Esophagus muscularis mucosa (tissue), 4 donors: ENCODE measurements at regions not wholly inside any gene's neighbourhood (a gene's known extent, or its start where the extent isn't known, plus 50 kb on each side); places are given as distances from the start of the nearest gene placed in this dataset.

Experiments
- DNase-seq: peaks from one replicate; pipeline ENCODE4 v3.0.0-alpha.2; 2017; ENCODE audit errors: extremely low spot score
- H3K27ac ChIP-seq, 4 donors: fragments of 200-600 bp; sonication (generic); replicated peaks in 1 of 4; 1 replicate in 3 of 4; 2 replicates in 1 of 4; pipeline ENCODE4 v1.5.1; 2016 to 2019; ENCODE audit warnings: mild to moderate bottlenecking in 1 of 4
- H3K27me3 ChIP-seq, 4 donors: fragments of 200-600 bp; sonication (generic); one replicate each; pipeline versions ENCODE4 v1.5.1 to v1.6.0; 2016 to 2019
- H3K36me3 ChIP-seq, 4 donors: fragments of 200-600 bp; sonication (generic); one replicate each; pipeline ENCODE4 v1.5.1; 2016 to 2019
- H3K4me1 ChIP-seq, 4 donors: fragments of 200-600 bp; sonication (generic); one replicate each; pipeline ENCODE4 v1.5.1; 2016 to 2019
- H3K4me3 ChIP-seq, 4 donors: fragments of 200-600 bp; sonication (generic); 1 replicate in 2 of 4; 2 replicates in 2 of 4; pipeline ENCODE4 v1.5.1; 2016 to 2019; ENCODE audit warnings: mild to moderate bottlenecking in 4 of 4, moderate library complexity in 1 of 4
- H3K9me3 ChIP-seq, 4 donors: fragments of 200-600 bp; sonication (generic); 1 replicate in 3 of 4; 2 replicates in 1 of 4; pipeline ENCODE4 v1.5.1; 2016 to 2019
- CTCF ChIP-seq, 3 experiments: fragments of 200-600 bp in 2 of 3; fragments of 450-650 bp in 1 of 3; sonication (generic) in 2 of 3; IDR thresholded peaks; one replicate each; pipeline ENCODE4 v1.5.1; 2017 to 2019; ENCODE audit warnings: antibody characterized with exemption in 3 of 3, mild to moderate bottlenecking in 2 of 3, moderate library complexity in 1 of 3
- EP300 ChIP-seq: sonication (generic); formaldehyde crosslinking; IDR thresholded peaks from one replicate; pipeline ENCODE4 v1.6.1; 2017; ENCODE audit warnings: antibody characterized with exemption
- POLR2A ChIP-seq: fragments of 450-650 bp; IDR thresholded peaks from one replicate; pipeline ENCODE4 v1.6.1; 2017; ENCODE audit warnings: antibody characterized with exemption, moderate library complexity, mild to moderate bottlenecking, low read depth
- POLR2AphosphoS5 ChIP-seq, 2 donors: sonication (generic); formaldehyde crosslinking; IDR thresholded peaks; one replicate each; pipeline ENCODE4 v1.6.1; 2017; ENCODE audit warnings: antibody characterized with exemption in 2 of 2
- WGBS: methylation state at CpG from one replicate; pipeline ENCODE4 v1.1.5; 2018; 5-methylcytosine and 5-hydroxymethylcytosine counted together
- intact Hi-C: fragments of 100-400 bp; cut with DNase I; formaldehyde crosslinking; loops from one replicate; pipeline ENCODE4 v1.15.1; 2023

- H3K27ac ChIP-seq: peak overlapping the region in 1 of 4 donors; percentile 20
Observed at GRCh38 chr7:15757041-15758000, 70.8 kb upstream of the MEOX2 start.

GRCh38 chr7:15755061-15755460 is 68.6 kb upstream of the MEOX2 start:
- no peak overlapping the region for H3K27ac ChIP-seq
- WGBS: 62% methylated on average over 2 of the region's 2 CpGs
- DNase-seq: no peak
- intact Hi-C loops: loop anchor here (10.0 kb wide), 1 partner anchor 90 kb away; no protein-coding TSS in a partner anchor
- TF ChIP-seq CTCF (IDR thresholded peaks at IDR 0.05): no peak
- no peak for TF ChIP-seq POLR2A
- TF ChIP-seq POLR2AphosphoS5 (IDR thresholded peaks at IDR 0.05): no peak
- H3K27me3 ChIP-seq: no peaks in the 10 kb centered on the region
- H3K4me1 ChIP-seq: peaks cover 8 to 56% (median 46%) of the 10 kb centered on the region in 4 donors
- H3K4me3 ChIP-seq: no peak overlapping the region
- H3K36me3 ChIP-seq: no peaks in the 10 kb centered on the region
- H3K9me3 ChIP-seq: no peaks in the 10 kb centered on the region

More at GRCh38 chr7:15757041-15758000, 70.8 kb upstream of the MEOX2 start:
- intact Hi-C loops: loop anchor here (10.0 kb wide), 1 partner anchor 87 kb away; no protein-coding TSS in a partner anchor
- WGBS: 44% methylated on average over 3 of the region's 3 CpGs
- Histone ChIP-seq H3K9me3 (no peaks in the 10 kb centered on the region), H3K36me3 (no peaks in the 10 kb centered on the region), H3K27me3 (no peaks in the 10 kb centered on the region), H3K4me1 (peaks cover 0 to 36% (median 29%) of the 10 kb centered on the region in 4 donors), H3K4me3 (no peak overlapping the region)
- TF ChIP-seq CTCF (IDR thresholded peaks at IDR 0.05): no peak
- no peak for TF ChIP-seq POLR2A
- TF ChIP-seq EP300: no peak
- no peak for TF ChIP-seq POLR2AphosphoS5 (IDR thresholded peaks at IDR 0.05)
- DNase-seq: no peak

GRCh38 chr7:15753887-15754579 is 67.5 kb upstream of the MEOX2 start:
- Histone ChIP-seq H3K4me3 (no peak overlapping the region), H3K27ac (peak overlapping the region in 3 of 4 donors; percentile 3 to 38 (median 18)), H3K36me3 (no peaks in the 10 kb centered on the region), H3K4me1 (peaks cover 8 to 56% (median 46%) of the 10 kb centered on the region in 4 donors), H3K9me3 (no peaks in the 10 kb centered on the region), H3K27me3 (no peaks in the 10 kb centered on the region)
- DNase-seq: no peak
- TF ChIP-seq POLR2A: no peak
- no peak for TF ChIP-seq CTCF (IDR thresholded peaks at IDR 0.05)
- TF ChIP-seq POLR2AphosphoS5 (IDR thresholded peaks at IDR 0.05): no peak
- no peak for TF ChIP-seq EP300
- WGBS: 20% methylated on average over 1 of the region's 1 CpG
- intact Hi-C loops: loop anchor here (10.0 kb wide), 1 partner anchor 91 kb away; no protein-coding TSS in a partner anchor

GRCh38 chr7:15752377-15752776 is 65.9 kb upstream of the MEOX2 start:
- H3K4me3 ChIP-seq: no peak overlapping the region
- H3K4me1 ChIP-seq: peaks cover 16 to 71% (median 57%) of the 10 kb centered on the region in 4 donors
- TF ChIP-seq POLR2A: no peak
- TF ChIP-seq POLR2AphosphoS5 (IDR thresholded peaks at IDR 0.05): no peak
- peak in 1 of 3 experiments; percentile 3 for TF ChIP-seq CTCF (IDR thresholded peaks at IDR 0.05)
- TF ChIP-seq EP300: no peak
- no peaks in the 10 kb centered on the region for H3K27me3 ChIP-seq
- no peaks in the 10 kb centered on the region for H3K36me3 ChIP-seq
- WGBS: 8% methylated on average over 1 of the region's 1 CpG
- H3K9me3 ChIP-seq: no peaks in the 10 kb centered on the region
- intact Hi-C loops: loop anchor here (10.0 kb wide), 1 partner anchor 92 kb away; no protein-coding TSS in a partner anchor
- DNase-seq: no peak
- H3K27ac ChIP-seq: peak overlapping the region in 1 of 4 donors; percentile 40
